Testis (tissue), 2 donors: ENCODE measurements at regions not wholly inside any gene's neighbourhood (a gene's known extent, or its start where the extent isn't known, plus 50 kb on each side); places are given as distances from the start of the nearest gene placed in this dataset.

Experiments
- DNase-seq: peaks from one replicate; pipeline ENCODE4 v3.0.0-alpha.2; 2019
- H3K27ac ChIP-seq, 2 donors: fragments of 200-600 bp; sonication (generic); one replicate each; pipeline ENCODE4 v1.5.1; 2019
- H3K27me3 ChIP-seq: fragments of 200-600 bp; sonication (generic); one replicate; pipeline ENCODE4 v1.5.1; 2019
- H3K36me3 ChIP-seq: fragments of 200-600 bp; sonication (generic); one replicate; pipeline ENCODE4 v1.5.1; 2017; ENCODE audit warnings: low read depth; ENCODE audit errors: missing control alignments
- H3K4me1 ChIP-seq: fragments of 200-600 bp; sonication (generic); one replicate; pipeline ENCODE4 v1.5.1; 2019
- H3K4me3 ChIP-seq, 2 donors: fragments of 200-600 bp; sonication (generic); one replicate each; pipeline ENCODE4 v1.5.1; 2017 to 2019
- H3K9me3 ChIP-seq: fragments of 200-600 bp; sonication (generic); one replicate; pipeline ENCODE4 v1.5.1; 2017
- CTCF ChIP-seq, 3 experiments: fragments of 450-650 bp in 2 of 3; fragments of 200-600 bp in 1 of 3; sonication (generic) in 1 of 3; IDR thresholded peaks; one replicate each; pipeline ENCODE4 v1.5.1; 2016 to 2019; ENCODE audit warnings: antibody characterized with exemption in 3 of 3, mild to moderate bottlenecking in 2 of 3, moderate library complexity in 1 of 3
- POLR2A ChIP-seq: fragments of 450-650 bp; IDR thresholded peaks from one replicate; pipeline ENCODE4 v1.6.1; 2017; ENCODE audit warnings: antibody characterized with exemption, mild to moderate bottlenecking, moderate library complexity
- WGBS, 2 donors: methylation state at CpG; one replicate each; pipeline ENCODE4 v1.1.5; 2018; 5-methylcytosine and 5-hydroxymethylcytosine counted together
- intact Hi-C: fragments of 100-400 bp; cut with DNase I; formaldehyde crosslinking; loops from one replicate; pipeline ENCODE4 v1.15.1; 2023; ENCODE audit warnings: low total_unique reads

- Histone ChIP-seq H3K36me3 (no peaks in the 10 kb centered on the region), H3K4me1 (no peaks in the 10 kb centered on the region), H3K4me3 (no peak overlapping the region), H3K9me3 (no peaks in the 10 kb centered on the region), H3K27ac (no peak overlapping the region), H3K27me3 (no peaks in the 10 kb centered on the region)
- TF ChIP-seq CTCF (IDR thresholded peaks at IDR 0.05) (no peak), POLR2A (no peak)
- DNase-seq, result no peak
- intact Hi-C loops, result no loop called here
- 76 to 95% methylated on average over 3 of the region's 3 CpGs for WGBS, 2 donors
These were observed 333.6 kb upstream of the F9 start for GRCh38 chrX:139196890-139197289.

- no peaks in the 10 kb centered on the region for H3K4me1 ChIP-seq
- peak overlapping the region; percentile 40 to 63 for H3K4me3 ChIP-seq
- peak overlapping the region; percentile 50 to 75 for H3K27ac ChIP-seq
- peak; percentile 37 for DNase-seq
- no peaks in the 10 kb centered on the region for H3K9me3 ChIP-seq
- TF ChIP-seq POLR2A (no peak), CTCF (IDR thresholded peaks at IDR 0.05) (no peak)
- WGBS, 2 donors, result 1% methylated on average over 7 to 16 of the region's 50 CpGs
- H3K36me3 ChIP-seq, result no peaks in the 10 kb centered on the region
- H3K27me3 ChIP-seq, result no peaks in the 10 kb centered on the region
- intact Hi-C loops, result no loop called here
These were observed 335.8 kb upstream of the F9 start for GRCh38 chrX:139194571-139195280.

GRCh38 chrX:139192386-139192961 is 338.1 kb upstream of the F9 start:
- no peak for DNase-seq
- Histone ChIP-seq H3K4me3 (no peak overlapping the region), H3K36me3 (no peaks in the 10 kb centered on the region), H3K9me3 (no peaks in the 10 kb centered on the region), H3K27me3 (no peaks in the 10 kb centered on the region), H3K27ac (no peak overlapping the region), H3K4me1 (no peaks in the 10 kb centered on the region)
- no peak for TF ChIP-seq POLR2A
- TF ChIP-seq CTCF (IDR thresholded peaks at IDR 0.05), result no peak
- 88 to 94% methylated on average over 5 to 6 of the region's 6 CpGs for WGBS, 2 donors
- intact Hi-C loops, result no loop called here

GRCh38 chrX:139191746-139192385 is 338.7 kb upstream of the F9 start:
- Histone ChIP-seq H3K4me1 (no peaks in the 10 kb centered on the region), H3K4me3 (no peak overlapping the region), H3K36me3 (no peaks in the 10 kb centered on the region), H3K27me3 (no peaks in the 10 kb centered on the region), H3K27ac (no peak overlapping the region), H3K9me3 (no peaks in the 10 kb centered on the region)
- TF ChIP-seq POLR2A (no peak), CTCF (IDR thresholded peaks at IDR 0.05) (no peak)
- no peak for DNase-seq
- 89 to 92% methylated on average over 5 to 6 of the region's 6 CpGs for WGBS, 2 donors
- intact Hi-C loops, result no loop called here
